HG03135 (cell line): ENCODE measurements at regions not wholly inside any gene's neighbourhood (a gene's known extent, or its start where the extent isn't known, plus 50 kb on each side); places are given as distances from the start of the nearest gene placed in this dataset.

Source experiments
- ATAC-seq: cut with Tn5 transposase; IDR thresholded peaks from one replicate; pipeline ENCODE4 v1.9.1; 2021; ENCODE audit warnings: mild to moderate bottlenecking, moderate library complexity; ENCODE audit not compliant: unreplicated experiment

- ATAC-seq, result no peak
Observed at GRCh38 chr13:84997858-84998257, 801.4 kb downstream of the SLITRK6 start.

- ATAC-seq, result no peak
Observed at GRCh38 chr13:84994582-84994981, 804.6 kb downstream of the SLITRK6 start.

GRCh38 chr13:84985860-84986259 is 813.4 kb downstream of the SLITRK6 start:
- no peak for ATAC-seq

GRCh38 chr13:84983321-84983720 is 815.9 kb downstream of the SLITRK6 start:
- no peak for ATAC-seq

DNA sequence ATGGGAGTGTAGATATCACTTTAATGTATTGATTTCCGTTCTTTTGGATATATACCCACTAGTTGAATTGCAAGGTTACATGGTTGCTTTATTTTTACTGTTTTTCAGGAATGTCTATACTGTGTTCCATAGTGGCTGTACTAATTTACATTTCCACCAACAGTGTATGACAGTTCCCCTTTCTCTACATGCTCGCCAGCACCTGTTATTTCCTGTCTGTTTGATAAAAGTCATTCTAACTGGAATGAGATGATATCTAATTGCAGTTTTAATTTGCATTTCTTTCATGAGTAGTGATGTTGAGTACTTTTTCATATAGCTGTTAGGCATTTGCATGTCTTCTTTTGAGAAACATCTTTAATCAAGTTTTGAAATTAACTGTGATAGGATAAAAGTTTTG is 818.6 kb downstream of the SLITRK6 start:
- ATAC-seq, result no peak

DNA sequence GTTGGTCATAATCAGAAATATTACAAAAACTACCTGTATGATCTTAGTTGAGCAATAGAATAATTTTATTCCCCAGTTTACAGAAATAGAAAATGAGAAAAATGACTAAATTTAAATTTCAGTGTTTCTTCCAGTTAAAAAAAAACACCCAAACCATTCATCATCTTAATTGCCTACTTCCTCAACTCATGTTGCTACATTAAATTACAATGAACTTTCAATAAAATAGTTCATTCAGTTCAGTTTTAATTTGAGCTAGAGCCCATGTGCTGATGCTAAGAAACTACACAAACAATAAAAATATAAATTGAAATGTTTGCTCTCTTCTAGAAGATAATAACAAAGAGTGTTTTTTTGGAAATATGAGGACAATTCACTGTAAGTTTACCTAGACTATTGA is 820.4 kb downstream of the SLITRK6 start:
- ATAC-seq, result no peak

DNA sequence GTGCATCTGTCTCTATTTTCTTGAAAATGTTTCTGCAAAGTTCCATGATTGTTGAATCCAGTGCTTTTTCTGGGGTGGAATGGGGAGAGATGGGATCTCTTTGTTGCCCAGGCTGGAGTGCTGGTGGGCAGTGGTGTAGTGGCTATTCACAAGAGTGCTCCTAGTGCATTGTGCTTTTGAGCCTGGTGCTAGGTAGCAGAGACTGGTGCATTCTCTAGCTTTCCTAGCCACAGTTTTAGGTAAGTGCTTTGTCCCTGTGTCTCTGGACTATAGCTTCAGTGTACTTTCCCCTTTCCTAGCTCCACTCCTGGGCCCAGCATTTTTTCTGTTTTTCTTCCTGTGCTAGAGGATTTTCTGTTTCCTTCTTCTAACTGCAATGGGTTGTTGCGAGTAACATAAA is 825.6 kb downstream of the SLITRK6 start:
- ATAC-seq, result no peak

DNA sequence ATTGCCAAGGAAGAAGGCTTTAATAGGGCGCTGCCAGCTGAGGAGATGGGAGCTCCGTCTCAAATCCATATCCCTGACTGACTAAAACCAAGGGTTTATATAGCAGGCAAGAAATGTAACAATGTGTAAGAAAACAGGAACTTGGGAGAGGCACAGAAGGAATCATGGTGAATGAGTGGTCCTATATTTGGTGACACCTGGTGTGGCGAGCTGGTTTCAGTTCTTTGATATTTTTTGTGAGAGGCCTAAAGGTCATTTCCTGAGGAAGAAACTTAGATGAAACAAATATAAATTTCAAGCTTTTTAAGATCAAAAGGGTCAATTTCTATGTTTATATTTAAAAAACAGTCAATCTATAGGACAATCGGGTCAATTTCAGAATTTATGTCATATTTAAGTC is 826.3 kb downstream of the SLITRK6 start:
- ATAC-seq, result no peak

DNA sequence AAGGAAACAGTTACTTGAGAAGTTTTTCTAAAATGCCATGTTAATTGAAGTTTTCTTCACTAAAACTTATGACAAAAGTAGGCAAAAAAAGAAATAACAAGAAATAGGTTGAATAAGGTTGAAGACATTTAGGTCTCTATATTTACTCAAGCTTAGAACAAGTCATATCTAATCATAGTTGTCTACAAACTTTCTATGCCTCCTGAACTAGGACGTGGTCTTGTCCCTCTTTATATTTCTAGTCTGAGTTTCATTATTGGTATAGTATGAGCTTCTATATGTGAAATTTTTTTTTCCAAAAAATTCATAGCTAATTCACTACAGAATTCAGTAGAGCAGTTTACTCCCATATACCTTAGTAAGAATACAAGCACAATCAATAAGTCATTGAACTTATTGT is 836.4 kb downstream of the SLITRK6 start:
- ATAC-seq, result no peak

DNA sequence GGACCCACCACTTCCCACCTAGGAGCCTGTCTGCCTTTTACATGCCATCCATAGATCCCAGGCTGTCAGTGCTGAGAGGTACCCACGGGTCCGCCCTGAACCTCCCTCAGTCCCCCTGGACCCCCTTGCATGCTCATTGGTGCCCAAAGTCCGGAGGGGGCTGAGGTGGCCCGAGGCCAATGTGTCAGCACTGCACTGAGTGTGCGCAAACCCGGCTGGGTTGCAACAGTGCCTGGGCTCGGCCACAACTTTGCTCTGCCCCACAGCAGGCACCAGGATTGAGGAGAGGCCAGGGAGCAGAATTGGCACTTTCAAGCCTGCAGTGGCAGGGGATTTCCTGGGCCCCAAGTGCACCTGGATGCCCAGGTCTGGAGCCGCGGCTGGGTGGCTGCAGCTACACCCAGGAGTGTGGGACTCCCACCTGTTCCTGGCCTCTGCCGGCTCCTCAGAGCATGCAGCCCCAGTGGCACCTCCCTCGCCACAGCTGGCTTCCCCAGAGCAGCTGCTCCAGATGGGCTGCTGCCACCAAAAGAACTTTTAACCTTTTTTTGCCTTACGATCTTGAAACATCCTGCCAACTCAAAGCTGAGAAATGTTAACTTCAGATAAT is 837.0 kb downstream of the SLITRK6 start:
- ATAC-seq, result no peak

- ATAC-seq, result no peak
Observed at GRCh38 chr13:84961023-84961422, 838.2 kb downstream of the SLITRK6 start.

DNA sequence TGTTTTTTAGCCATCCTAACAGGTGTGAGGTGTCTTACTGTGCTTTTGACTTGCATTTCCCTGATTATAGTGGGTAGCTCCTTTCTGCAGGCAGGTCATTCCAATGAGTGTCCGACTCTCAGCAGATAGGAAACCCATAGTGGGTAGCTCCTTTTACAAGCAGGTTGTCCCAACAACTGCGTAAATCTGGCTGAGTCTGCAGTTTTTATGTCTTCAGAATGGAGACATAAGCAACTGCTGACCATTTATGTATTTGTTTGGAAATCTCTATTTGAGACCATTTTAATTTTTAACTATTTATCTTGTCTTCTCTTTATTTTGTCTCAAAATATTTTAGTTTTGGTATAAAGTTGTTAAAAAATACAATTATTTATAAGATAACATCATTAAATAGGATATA is 839.4 kb downstream of the SLITRK6 start:
- ATAC-seq, result no peak

DNA sequence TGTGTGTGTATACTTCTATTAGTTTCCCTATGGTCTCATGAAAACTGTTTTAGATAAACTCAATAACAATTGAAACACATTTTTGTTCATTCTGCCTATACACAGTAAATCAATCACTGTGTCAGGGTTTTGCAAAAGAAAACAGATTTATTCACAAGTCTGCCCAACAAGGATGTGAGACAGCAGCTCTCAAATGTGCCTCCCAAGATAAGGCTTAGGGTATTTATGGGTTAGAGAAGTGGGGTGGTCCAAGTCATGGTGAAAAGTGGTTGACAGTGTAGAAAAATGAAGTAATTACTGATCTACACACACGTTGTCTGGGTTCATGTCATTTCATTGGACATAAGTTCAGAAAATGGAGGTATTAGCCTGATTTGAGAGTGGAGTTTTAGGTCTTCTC is 844.6 kb downstream of the SLITRK6 start:
- ATAC-seq, result no peak

- no peak for ATAC-seq
Observed at GRCh38 chr13:84951128-84951527, 848.1 kb downstream of the SLITRK6 start.

DNA sequence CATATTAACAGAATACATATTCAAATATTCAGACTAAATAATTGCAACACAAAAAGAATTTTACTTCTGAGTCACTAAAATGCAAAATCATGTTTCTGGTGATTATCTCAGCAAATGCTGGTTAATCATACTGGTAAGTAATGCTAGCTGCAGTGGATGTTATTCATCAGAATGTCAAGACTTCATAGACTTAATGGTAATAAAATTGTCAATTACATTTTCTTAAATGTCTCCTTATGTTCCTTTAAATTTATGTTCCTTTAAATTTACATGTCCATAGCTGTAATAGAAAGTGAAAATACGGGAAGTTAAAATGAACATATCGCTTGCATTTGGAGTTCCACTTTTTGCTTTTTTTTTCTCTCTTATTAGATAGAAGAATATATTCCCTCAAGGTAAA is 853.0 kb downstream of the SLITRK6 start:
- ATAC-seq, result no peak

- no peak for ATAC-seq
Observed at GRCh38 chr13:84940798-84941197, 858.4 kb downstream of the SLITRK6 start.

- no peak for ATAC-seq
Observed at GRCh38 chr13:84940167-84940566, 859.1 kb downstream of the SLITRK6 start.

- no peak for ATAC-seq
Observed at GRCh38 chr13:84934911-84935310, 864.3 kb downstream of the SLITRK6 start.

DNA sequence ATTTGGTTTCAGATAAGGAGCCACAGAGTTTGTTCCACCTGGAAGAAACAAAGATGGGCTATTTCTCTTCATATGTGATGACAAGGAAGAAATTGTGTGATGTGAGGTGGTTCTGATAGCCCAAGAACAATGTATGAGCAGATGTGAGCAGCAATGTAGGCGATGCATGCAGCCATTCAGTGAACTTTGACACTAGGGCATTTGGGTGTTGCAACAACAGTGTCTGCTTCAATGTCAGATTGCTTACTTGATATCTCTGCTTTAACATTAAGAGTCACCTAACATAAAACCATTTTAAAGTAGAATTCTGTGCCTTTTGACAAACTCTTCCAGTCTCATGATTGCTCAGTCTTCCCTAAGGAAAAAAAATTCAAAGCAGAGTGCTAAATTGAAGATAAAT is 865.4 kb downstream of the SLITRK6 start:
- ATAC-seq, result no peak

DNA sequence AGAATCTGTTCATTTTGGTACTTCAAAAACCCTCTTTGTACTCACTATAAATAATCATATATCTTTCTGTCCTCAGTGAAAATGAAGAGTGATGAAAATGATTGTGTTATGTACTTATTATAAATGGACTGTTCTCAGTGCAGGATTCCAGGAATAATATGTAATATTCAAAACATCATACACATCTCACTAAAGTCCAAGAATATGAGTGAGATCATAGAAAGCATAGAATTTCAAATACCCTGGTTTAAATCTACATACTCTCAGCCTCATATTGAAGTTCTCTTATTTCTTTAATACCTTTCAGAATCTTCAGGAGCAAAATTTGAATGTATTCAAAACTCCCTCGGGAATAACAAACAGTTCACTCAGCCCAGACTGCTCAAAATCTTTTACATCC is 868.0 kb downstream of the SLITRK6 start:
- no peak for ATAC-seq

DNA sequence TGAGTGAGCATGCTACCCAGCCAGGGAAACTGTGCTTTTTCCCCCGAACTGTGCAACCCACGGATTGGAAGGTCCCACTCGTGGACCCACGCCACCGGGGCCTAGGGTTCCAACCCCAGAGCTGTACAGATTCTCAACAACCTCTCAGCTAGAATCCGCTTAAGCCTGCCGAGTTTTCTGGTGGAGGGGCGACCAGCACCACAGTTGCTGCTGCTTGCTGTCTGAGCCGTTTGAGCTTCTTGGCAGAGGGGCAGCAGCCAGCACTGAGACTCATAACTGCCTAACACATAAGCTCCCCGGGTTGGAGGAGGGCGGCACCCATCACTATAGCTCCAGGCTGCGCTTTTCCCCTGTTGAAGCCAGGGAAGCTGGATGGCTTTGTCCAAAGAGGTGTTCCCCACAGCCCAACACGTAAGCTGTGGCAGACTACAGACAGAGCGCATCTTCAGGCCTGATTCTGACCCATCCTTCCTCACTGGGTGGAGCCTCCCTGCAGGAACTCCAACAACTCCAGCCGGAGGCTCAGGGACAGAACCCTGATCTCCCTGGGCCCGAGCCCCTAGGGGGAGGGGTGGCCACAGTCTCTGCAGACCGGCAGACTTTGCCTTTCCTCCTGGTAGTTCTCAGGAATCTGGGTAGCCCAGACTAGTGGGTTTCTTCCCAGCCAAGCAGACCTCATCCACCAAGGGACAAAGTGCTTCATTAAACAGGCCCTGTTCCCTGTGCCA is 871.6 kb downstream of the SLITRK6 start:
- ATAC-seq, result no peak

GRCh38 chr13:84925443-84925842 is 873.8 kb downstream of the SLITRK6 start:
- ATAC-seq, result no peak

DNA sequence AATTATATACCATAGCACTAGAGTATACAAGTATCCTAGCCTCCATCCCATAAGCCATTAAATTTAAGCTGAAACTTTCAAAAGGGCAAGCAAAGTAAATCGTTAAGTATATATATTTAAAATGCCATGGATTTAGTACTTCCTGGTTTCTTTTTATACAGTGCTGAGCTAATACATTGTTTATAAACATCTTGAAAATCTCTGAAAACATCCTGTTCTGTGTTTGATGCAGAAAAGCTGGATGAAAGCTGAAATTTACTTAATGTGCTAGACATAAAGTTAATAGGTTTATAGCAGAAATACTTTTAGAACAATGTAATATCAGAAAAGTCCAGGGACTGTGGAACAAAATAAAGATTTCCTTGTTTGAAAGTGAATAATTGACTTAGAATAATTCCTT is 875.4 kb downstream of the SLITRK6 start:
- ATAC-seq, result no peak
